ENCODE measurements at regions not wholly inside any gene's neighbourhood (a gene's known extent, or its start where the extent isn't known, plus 50 kb on each side); places are given as distances from the start of the nearest gene placed in this dataset.

GRCh38 chr20:6707321-6707831 lies 60.1 kb upstream of the BMP2 start:
- RAD21 ChIA-PET (ENCODE audit: unreplicated experiment): interaction anchor here (0.6 to 1.9 kb wide), 8 partner anchors 45 to 1709 kb away, joined by 3 to 6 read pairs (median 4); no protein-coding TSS in a partner anchor
- FAIRE-seq: no peak
- H3K36me3 ChIP-seq (ENCODE audit: control insufficient read depth in 2 of 2, insufficient read depth in 2 of 2, low read length in 1 of 2): no peaks in the 10 kb centered on the region
- no TSS peak for BruUV-seq (replicated peaks)
- intact Hi-C loops (cut with micrococcal nuclease; ENCODE audit: unreplicated experiment) (loop anchor here (5.0 kb wide), 1 partner anchor 125 kb away; no protein-coding TSS in a partner anchor), in situ Hi-C loops (cut with MboI) (no loop called here)
- CTCF ChIA-PET: interaction anchor here (0.9 to 1.6 kb wide), 4 partner anchors 10 to 73 kb away, joined by 3 to 7 read pairs (median 4); no protein-coding TSS in a partner anchor
- WGBS (ENCODE audit: insufficient coverage, insufficient replicate concordance, low lambda C conversion rate, missing lambda C conversion rate): 13% methylated on average over 7 of the region's 7 CpGs
- peak; percentile 29 for TF ChIP-seq SKIL (IDR thresholded peaks at IDR 0.05; ENCODE audit: low read depth, poor library complexity, severe bottlenecking)
- TF ChIP-seq ETV6 (conservative IDR thresholded peaks at IDR 0.05 in 1 of 2, IDR thresholded peaks at IDR 0.05 in 1 of 2; ENCODE audit: borderline replicate concordance in 1 of 2, low read depth in 1 of 2): no peak
- TF ChIP-seq TCF7 (IDR thresholded peaks at IDR 0.05; ENCODE audit: borderline replicate concordance): no peak
- 0 out of 2 replicates have a peak, but pooled peaks have one; percentile 59 for TF ChIP-seq ZNF687 (IDR thresholded peaks at IDR 0.05)
- H4K20me1 ChIP-seq (ENCODE audit: control insufficient read depth, insufficient read depth): no peaks in the 10 kb centered on the region
- peak; percentile 38 for ATAC-seq
- DNase-seq (ENCODE audit: low read depth, low spot score): no peak
- no peaks in the 10 kb centered on the region for H3K4me1 ChIP-seq (ENCODE audit: control insufficient read depth, insufficient read depth, low read length)
- no peak overlapping the region for H3K4me2 ChIP-seq (ENCODE audit: control insufficient read depth, insufficient read depth)
- H3K9ac ChIP-seq (ENCODE audit: control insufficient read depth, insufficient read depth, low read length): no peak overlapping the region
- no peaks in the 10 kb centered on the region for H3K9me3 ChIP-seq (replicated peaks; ENCODE audit: control insufficient read depth, insufficient read depth, low read length)
- no peak overlapping the region for H3K4me3 ChIP-seq
- no peak overlapping the region for H3K27ac ChIP-seq (ENCODE audit: control insufficient read depth, insufficient read depth)
- SMC1A ChIA-PET (ENCODE audit: uncharacterized antibody, unreplicated experiment): interaction anchor here (0.8 to 5.5 kb wide), 11 partner anchors 10 to 135 kb away, joined by 3 to 32 read pairs (median 4); no protein-coding TSS in a partner anchor
- POLR2A ChIA-PET: no interaction called here
- H3K27me3 ChIP-seq (replicated peaks in 1 of 2; ENCODE audit: control insufficient read depth in 2 of 2, insufficient read depth in 2 of 2, low read length in 1 of 2): no peaks in the 10 kb centered on the region
- no peak overlapping the region for H2AFZ ChIP-seq (ENCODE audit: control insufficient read depth, low read depth, low read length)
- H3K79me2 ChIP-seq (ENCODE audit: control insufficient read depth, insufficient read depth, low read length): no peaks in the 10 kb centered on the region

All from GM12878 (cell line).